SK-N-SH (cell line): ENCODE measurements at regions not wholly inside any gene's neighbourhood (a gene's known extent, or its start where the extent isn't known, plus 50 kb on each side); places are given as distances from the start of the nearest gene placed in this dataset.
A peak's percentile ranks its signal among the peaks of the same experiment; 100 is the strongest.

ENCODE experiments used
- CTCF ChIA-PET: fragments of 300-600, 350-600 bp; formaldehyde crosslinking; extraction: SDS; loops from one replicate; lab custom pipeline; 2021; lab: Yijun Ruan, JAX
- POLR2A ChIA-PET: fragments of 350-600 bp; sonication (Branson Sonifier 250); formaldehyde crosslinking; extraction: SDS; loops from one replicate; lab custom pipeline; 2020; ENCODE audit warnings: antibody characterized with exemption, inconsistent platforms; lab: Yijun Ruan, JAX
- DNase-seq: peaks from one replicate; pipeline ENCODE4 v3.0.0; 2012
- H2AFZ ChIP-seq: fragments of 200-600 bp; sonication (generic); 2 replicates; pipeline ENCODE4 v1.8.1; 2016; ENCODE audit warnings: antibody characterized with exemption, mild to moderate bottlenecking, low read depth
- H3F3A ChIP-seq: fragments of 200-600 bp; sonication (generic); replicated peaks from 2 replicates; pipeline ENCODE3; 2016; ENCODE audit warnings: antibody characterized with exemption, mild to moderate bottlenecking; ENCODE audit not compliant: insufficient read depth
- H3K27ac ChIP-seq, 2 experiments: fragments of 200-500 bp in 1 of 2; fragments of 200-600 bp in 1 of 2; sonication (Bioruptor generic) in 1 of 2; sonication (generic), shearing (Covaris generic) in 1 of 2; 2 replicates each; pipeline versions ENCODE4 v1.5.1 to v1.6.1; 2014 to 2016; ENCODE audit warnings: low read depth in 2 of 2, inconsistent platforms in 1 of 2, low read length in 1 of 2, mild to moderate bottlenecking in 1 of 2, mixed read lengths in 1 of 2
- H3K27me3 ChIP-seq: fragments of 200-600 bp; sonication (generic), shearing (Covaris generic); 2 replicates; pipeline ENCODE4 v1.6.1; 2016; ENCODE audit warnings: mixed run types; ENCODE audit not compliant: insufficient read depth
- H3K36me3 ChIP-seq, 2 experiments: fragments of 200-500 bp in 1 of 2; fragments of 200-600 bp in 1 of 2; sonication (Bioruptor generic) in 1 of 2; sonication (generic) in 1 of 2; replicated peaks in 1 of 2; 2 replicates each; pipeline versions ENCODE3 to v1.5.1; 2014 to 2016; ENCODE audit warnings: low read length in 1 of 2, mild to moderate bottlenecking in 1 of 2; ENCODE audit not compliant: insufficient read depth in 2 of 2, control insufficient read depth in 1 of 2
- H3K4me1 ChIP-seq, 2 experiments: fragments of 200-500 bp in 1 of 2; fragments of 200-600 bp in 1 of 2; sonication (Bioruptor generic) in 1 of 2; sonication (generic), shearing (Covaris generic) in 1 of 2; 2 replicates each; pipeline versions ENCODE4 v1.5.1 to v1.6.1; 2014 to 2016; ENCODE audit warnings: low read depth in 1 of 2, low read length in 1 of 2, mixed run types in 1 of 2; ENCODE audit not compliant: insufficient read depth in 2 of 2, control insufficient read depth in 1 of 2
- H3K4me2 ChIP-seq: fragments of 200-600 bp; sonication (generic), shearing (Covaris generic); 2 replicates; pipeline ENCODE4 v1.6.1; 2017; ENCODE audit warnings: mixed run types
- H3K4me3 ChIP-seq, 2 experiments: fragments of 200-500 bp in 1 of 2; fragments of 200-600 bp in 1 of 2; sonication (Bioruptor generic) in 1 of 2; sonication (generic), shearing (Covaris generic) in 1 of 2; 2 replicates each; pipeline versions ENCODE4 v1.5.1 to v1.8.1; 2014 to 2016; ENCODE audit warnings: low read depth in 2 of 2, inconsistent platforms in 1 of 2, low read length in 1 of 2, mild to moderate bottlenecking in 1 of 2, mixed read lengths in 1 of 2, moderate library complexity in 1 of 2
- H3K79me2 ChIP-seq: fragments of 200-600 bp; sonication (generic); 2 replicates; pipeline ENCODE4 v1.8.1; 2017; ENCODE audit warnings: mild to moderate bottlenecking; ENCODE audit not compliant: insufficient read depth
- H3K9ac ChIP-seq: fragments of 200-600 bp; sonication (generic); 2 replicates; pipeline ENCODE4 v1.6.1; 2017; ENCODE audit warnings: mixed run types
- H3K9me2 ChIP-seq: fragments of 200-600 bp; sonication (generic); 2 replicates; pipeline ENCODE4 v1.6.1; 2017; ENCODE audit warnings: mixed run types
- H3K9me3 ChIP-seq: fragments of 200-600 bp; sonication (generic); 2 replicates; pipeline ENCODE4 v1.6.1; 2017; ENCODE audit warnings: mixed run types, mild to moderate bottlenecking, moderate library complexity
- H4K20me1 ChIP-seq: fragments of 200-600 bp; sonication (generic); 2 replicates; pipeline ENCODE4 v1.6.1; 2017; ENCODE audit warnings: mild to moderate bottlenecking, mixed run types; ENCODE audit not compliant: insufficient read depth
- CHD2 ChIP-seq: fragments of 150-350 bp; IDR thresholded peaks from 2 replicates; pipeline ENCODE4 v1.6.1; 2018; ENCODE audit warnings: low read length; ENCODE audit not compliant: partially characterized antibody
- ELF1 ChIP-seq: IDR thresholded peaks from 2 replicates; pipeline ENCODE4 v1.4.0; 2012
- FOXJ3 ChIP-seq: sonication (generic); formaldehyde crosslinking; IDR thresholded peaks from 2 replicates; pipeline ENCODE4 v1.5.1; 2020; ENCODE audit warnings: mild to moderate bottlenecking, missing genetic modification reagents
- NRF1 ChIP-seq: IDR thresholded peaks from 2 replicates; pipeline ENCODE4 v1.6.1; 2012; ENCODE audit warnings: low read depth, mild to moderate bottlenecking, low read length
- POLR2AphosphoS5 ChIP-seq: IDR thresholded peaks from 2 replicates; pipeline ENCODE4 v1.6.1; 2012; ENCODE audit warnings: low read depth, low read length
- SIN3A ChIP-seq: IDR thresholded peaks from 2 replicates; pipeline ENCODE4 v1.6.1; 2012; ENCODE audit warnings: low read depth, mild to moderate bottlenecking, low read length, moderate library complexity, borderline replicate concordance
- SMC3 ChIP-seq: IDR thresholded peaks from 2 replicates; pipeline ENCODE4 v1.6.1; 2012; ENCODE audit warnings: low read depth, low read length, improper control_type of control experiment
- TAF1 ChIP-seq: IDR thresholded peaks from 2 replicates; pipeline ENCODE4 v1.6.1; 2012; ENCODE audit warnings: low read depth, mild to moderate bottlenecking, low read length, moderate library complexity, borderline replicate concordance
- TCF12 ChIP-seq: IDR thresholded peaks from 2 replicates; pipeline ENCODE4 v1.4.0; 2012
- TEAD4 ChIP-seq: IDR thresholded peaks from 2 replicates; pipeline ENCODE4 v1.4.0; 2012; ENCODE audit warnings: mild to moderate bottlenecking, borderline replicate concordance; ENCODE audit not compliant: insufficient read depth
- WGBS: methylation state at CpG from one replicate; pipeline ENCODE4 v1.1.6; 2017; ENCODE audit warnings: low lambda C conversion rate; 5-methylcytosine and 5-hydroxymethylcytosine counted together
- TF ChIP-seq, protein P1 (sequence below): fragments of 150-350 bp; IDR thresholded peaks from 2 replicates; pipeline ENCODE4 v1.6.1; 2017; ENCODE audit warnings: antibody characterized with exemption, low read length, low read depth, borderline replicate concordance
- TF ChIP-seq, protein P2 (sequence below): fragments of 200-600 bp; sonication (generic); IDR thresholded peaks from 2 replicates; pipeline ENCODE4 v1.6.1; 2017; ENCODE audit warnings: antibody characterized with exemption, mild to moderate bottlenecking, moderate library complexity
- TF ChIP-seq, protein P3 (sequence below): IDR thresholded peaks from 2 replicates; pipeline ENCODE4 v1.6.1; 2012; ENCODE audit warnings: mild to moderate bottlenecking, low read depth, low read length, moderate library complexity

DNA sequence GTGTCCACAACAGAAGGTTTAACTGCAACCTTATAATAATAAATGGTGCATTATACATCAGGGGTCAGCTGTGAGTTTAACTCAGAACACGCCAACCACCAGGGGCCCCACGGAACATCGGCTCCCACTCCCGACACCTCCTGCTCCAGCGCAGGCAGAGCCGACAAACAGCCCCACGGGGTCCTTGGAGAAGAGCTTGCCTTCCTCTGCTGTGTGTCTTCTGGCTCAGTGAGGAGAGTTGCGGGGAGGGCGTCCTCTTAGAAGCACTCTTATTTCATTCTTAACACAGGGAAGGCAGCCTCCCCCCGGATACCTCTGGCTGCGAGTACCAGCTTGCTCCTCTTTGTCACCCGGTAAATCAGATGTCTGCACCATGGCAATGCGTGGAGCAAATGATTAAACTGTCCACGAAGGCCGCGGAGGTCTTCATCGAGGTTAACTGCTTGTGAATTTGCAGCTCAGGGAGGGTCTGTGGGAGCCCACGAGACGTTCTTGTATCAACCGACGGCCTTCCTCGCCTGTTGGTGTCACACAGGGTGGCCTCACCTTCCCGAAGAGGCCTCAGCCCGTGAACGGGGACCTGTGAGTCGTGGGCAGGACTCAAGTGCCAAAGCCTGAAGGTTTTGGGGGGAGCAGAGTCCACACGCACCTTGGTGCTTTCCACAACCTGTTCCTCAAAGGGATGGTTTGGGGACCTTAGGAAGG lies 464.0 kb downstream of the BRD1 start:
- H3K4me2 ChIP-seq, result no peak overlapping the region
- no peaks in the 10 kb centered on the region for H3F3A ChIP-seq
- no peak overlapping the region for H3K4me3 ChIP-seq
- peak; percentile 6 for DNase-seq
- TF ChIP-seq SIN3A (no peak), TEAD4 (no peak), SMC3 (no peak), FOXJ3 (CRISPR knock-in tag) (no peak), POLR2AphosphoS5 (no peak), CHD2 (no peak), ELF1 (no peak), TCF12 (no peak), NRF1 (no peak), TAF1 (no peak)
- TF ChIP-seq, protein P1, sequence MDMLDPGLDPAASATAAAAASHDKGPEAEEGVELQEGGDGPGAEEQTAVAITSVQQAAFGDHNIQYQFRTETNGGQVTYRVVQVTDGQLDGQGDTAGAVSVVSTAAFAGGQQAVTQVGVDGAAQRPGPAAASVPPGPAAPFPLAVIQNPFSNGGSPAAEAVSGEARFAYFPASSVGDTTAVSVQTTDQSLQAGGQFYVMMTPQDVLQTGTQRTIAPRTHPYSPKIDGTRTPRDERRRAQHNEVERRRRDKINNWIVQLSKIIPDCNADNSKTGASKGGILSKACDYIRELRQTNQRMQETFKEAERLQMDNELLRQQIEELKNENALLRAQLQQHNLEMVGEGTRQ, result no peak
- TF ChIP-seq, protein P2, sequence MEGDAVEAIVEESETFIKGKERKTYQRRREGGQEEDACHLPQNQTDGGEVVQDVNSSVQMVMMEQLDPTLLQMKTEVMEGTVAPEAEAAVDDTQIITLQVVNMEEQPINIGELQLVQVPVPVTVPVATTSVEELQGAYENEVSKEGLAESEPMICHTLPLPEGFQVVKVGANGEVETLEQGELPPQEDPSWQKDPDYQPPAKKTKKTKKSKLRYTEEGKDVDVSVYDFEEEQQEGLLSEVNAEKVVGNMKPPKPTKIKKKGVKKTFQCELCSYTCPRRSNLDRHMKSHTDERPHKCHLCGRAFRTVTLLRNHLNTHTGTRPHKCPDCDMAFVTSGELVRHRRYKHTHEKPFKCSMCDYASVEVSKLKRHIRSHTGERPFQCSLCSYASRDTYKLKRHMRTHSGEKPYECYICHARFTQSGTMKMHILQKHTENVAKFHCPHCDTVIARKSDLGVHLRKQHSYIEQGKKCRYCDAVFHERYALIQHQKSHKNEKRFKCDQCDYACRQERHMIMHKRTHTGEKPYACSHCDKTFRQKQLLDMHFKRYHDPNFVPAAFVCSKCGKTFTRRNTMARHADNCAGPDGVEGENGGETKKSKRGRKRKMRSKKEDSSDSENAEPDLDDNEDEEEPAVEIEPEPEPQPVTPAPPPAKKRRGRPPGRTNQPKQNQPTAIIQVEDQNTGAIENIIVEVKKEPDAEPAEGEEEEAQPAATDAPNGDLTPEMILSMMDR, result no peak
- TF ChIP-seq, protein P3, sequence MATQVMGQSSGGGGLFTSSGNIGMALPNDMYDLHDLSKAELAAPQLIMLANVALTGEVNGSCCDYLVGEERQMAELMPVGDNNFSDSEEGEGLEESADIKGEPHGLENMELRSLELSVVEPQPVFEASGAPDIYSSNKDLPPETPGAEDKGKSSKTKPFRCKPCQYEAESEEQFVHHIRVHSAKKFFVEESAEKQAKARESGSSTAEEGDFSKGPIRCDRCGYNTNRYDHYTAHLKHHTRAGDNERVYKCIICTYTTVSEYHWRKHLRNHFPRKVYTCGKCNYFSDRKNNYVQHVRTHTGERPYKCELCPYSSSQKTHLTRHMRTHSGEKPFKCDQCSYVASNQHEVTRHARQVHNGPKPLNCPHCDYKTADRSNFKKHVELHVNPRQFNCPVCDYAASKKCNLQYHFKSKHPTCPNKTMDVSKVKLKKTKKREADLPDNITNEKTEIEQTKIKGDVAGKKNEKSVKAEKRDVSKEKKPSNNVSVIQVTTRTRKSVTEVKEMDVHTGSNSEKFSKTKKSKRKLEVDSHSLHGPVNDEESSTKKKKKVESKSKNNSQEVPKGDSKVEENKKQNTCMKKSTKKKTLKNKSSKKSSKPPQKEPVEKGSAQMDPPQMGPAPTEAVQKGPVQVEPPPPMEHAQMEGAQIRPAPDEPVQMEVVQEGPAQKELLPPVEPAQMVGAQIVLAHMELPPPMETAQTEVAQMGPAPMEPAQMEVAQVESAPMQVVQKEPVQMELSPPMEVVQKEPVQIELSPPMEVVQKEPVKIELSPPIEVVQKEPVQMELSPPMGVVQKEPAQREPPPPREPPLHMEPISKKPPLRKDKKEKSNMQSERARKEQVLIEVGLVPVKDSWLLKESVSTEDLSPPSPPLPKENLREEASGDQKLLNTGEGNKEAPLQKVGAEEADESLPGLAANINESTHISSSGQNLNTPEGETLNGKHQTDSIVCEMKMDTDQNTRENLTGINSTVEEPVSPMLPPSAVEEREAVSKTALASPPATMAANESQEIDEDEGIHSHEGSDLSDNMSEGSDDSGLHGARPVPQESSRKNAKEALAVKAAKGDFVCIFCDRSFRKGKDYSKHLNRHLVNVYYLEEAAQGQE, result no peak
- H3K27me3 ChIP-seq, result no peaks in the 10 kb centered on the region; the same call in none of the 2 replicates
- peaks cover 0 to 2% of the 10 kb centered on the region in 2 experiments; a peak in 1 of 4 replicates for H3K4me1 ChIP-seq
- H2AFZ ChIP-seq, result no peak overlapping the region
- ChIA-PET CTCF (interaction anchor here (0.6 kb wide), 1 partner anchor 1263 kb away, joined by 3 read pairs; no protein-coding TSS in a partner anchor), POLR2A (no interaction called here)
- WGBS, result 29% methylated on average over 21 of the region's 27 CpGs
- H3K9me2 ChIP-seq, result no peaks in the 10 kb centered on the region
- H3K9me3 ChIP-seq, result no peaks in the 10 kb centered on the region
- no peak overlapping the region for H3K9ac ChIP-seq
- H3K79me2 ChIP-seq, result no peaks in the 10 kb centered on the region
- H4K20me1 ChIP-seq, result no peaks in the 10 kb centered on the region
- no peak overlapping the region for H3K27ac ChIP-seq
- no peaks in the 10 kb centered on the region for H3K36me3 ChIP-seq
